ENCODE measurements at regions not wholly inside any gene's neighbourhood (a gene's known extent, or its start where the extent isn't known, plus 50 kb on each side); places are given as distances from the start of the nearest gene placed in this dataset.

GRCh38 chr14:34027990-34028495 lies 77.2 kb upstream of the EGLN3 start:
- Histone ChIP-seq H3K9me3 (ENCODE audit: control insufficient read depth, low read depth, low read length) (no peaks in the 10 kb centered on the region), H3K4me3 (ENCODE audit: low read length) (no peak overlapping the region), H3K4me1 (ENCODE audit: control insufficient read depth, low read depth, low read length) (peaks cover 3% of the 10 kb centered on the region), H3K27ac (ENCODE audit: low read length) (no peak overlapping the region), H3K9ac (ENCODE audit: low read length) (no peak overlapping the region), H3K36me3 (ENCODE audit: control insufficient read depth, low read depth, low read length) (no peaks in the 10 kb centered on the region), H3K27me3 (ENCODE audit: control insufficient read depth, insufficient read depth, low read length) (no peaks in the 10 kb centered on the region)

- Histone ChIP-seq H3K4me1 (ENCODE audit: control insufficient read depth, low read depth, low read length) (peaks cover 3% of the 10 kb centered on the region), H3K4me3 (ENCODE audit: low read length) (no peak overlapping the region), H3K9ac (ENCODE audit: low read length) (no peak overlapping the region), H3K36me3 (ENCODE audit: control insufficient read depth, low read depth, low read length) (no peaks in the 10 kb centered on the region), H3K27ac (ENCODE audit: low read length) (no peak overlapping the region), H3K9me3 (ENCODE audit: control insufficient read depth, low read depth, low read length) (no peaks in the 10 kb centered on the region), H3K27me3 (ENCODE audit: control insufficient read depth, insufficient read depth, low read length) (no peaks in the 10 kb centered on the region)
Observed at GRCh38 chr14:34027130-34027989, 76.5 kb upstream of the EGLN3 start.

- H3K27ac ChIP-seq (ENCODE audit: low read length), result no peak overlapping the region
- H3K4me3 ChIP-seq (ENCODE audit: low read length), result no peak overlapping the region
- no peaks in the 10 kb centered on the region for H3K36me3 ChIP-seq (ENCODE audit: control insufficient read depth, low read depth, low read length)
- H3K27me3 ChIP-seq (ENCODE audit: control insufficient read depth, insufficient read depth, low read length), result no peaks in the 10 kb centered on the region
- H3K4me1 ChIP-seq (ENCODE audit: control insufficient read depth, low read depth, low read length), result peaks cover 3% of the 10 kb centered on the region
- no peak overlapping the region for H3K9ac ChIP-seq (ENCODE audit: low read length)
- H3K9me3 ChIP-seq (ENCODE audit: control insufficient read depth, low read depth, low read length), result no peaks in the 10 kb centered on the region
Observed at GRCh38 chr14:34025325-34026017, 74.6 kb upstream of the EGLN3 start.

- H3K9ac ChIP-seq (ENCODE audit: low read length), result no peak overlapping the region
- H3K9me3 ChIP-seq (ENCODE audit: control insufficient read depth, low read depth, low read length), result no peaks in the 10 kb centered on the region
- no peaks in the 10 kb centered on the region for H3K36me3 ChIP-seq (ENCODE audit: control insufficient read depth, low read depth, low read length)
- no peak overlapping the region for H3K4me3 ChIP-seq (ENCODE audit: low read length)
- peaks cover 3% of the 10 kb centered on the region for H3K4me1 ChIP-seq (ENCODE audit: control insufficient read depth, low read depth, low read length)
- H3K27ac ChIP-seq (ENCODE audit: low read length), result no peak overlapping the region
- no peaks in the 10 kb centered on the region for H3K27me3 ChIP-seq (ENCODE audit: control insufficient read depth, insufficient read depth, low read length)
Observed at GRCh38 chr14:34024768-34025144, 73.9 kb upstream of the EGLN3 start.

- H3K9me3 ChIP-seq (ENCODE audit: control insufficient read depth, low read depth, low read length), result no peaks in the 10 kb centered on the region
- H3K27me3 ChIP-seq (ENCODE audit: control insufficient read depth, insufficient read depth, low read length), result no peaks in the 10 kb centered on the region
- H3K36me3 ChIP-seq (ENCODE audit: control insufficient read depth, low read depth, low read length), result no peaks in the 10 kb centered on the region
- H3K27ac ChIP-seq (ENCODE audit: low read length), result no peak overlapping the region
- H3K9ac ChIP-seq (ENCODE audit: low read length), result no peak overlapping the region
- H3K4me1 ChIP-seq (ENCODE audit: control insufficient read depth, low read depth, low read length), result no peaks in the 10 kb centered on the region
- no peak overlapping the region for H3K4me3 ChIP-seq (ENCODE audit: low read length)
Observed at GRCh38 chr14:34023824-34024767, 73.2 kb upstream of the EGLN3 start.

GRCh38 chr14:34021096-34021495 lies 70.2 kb upstream of the EGLN3 start:
- no peak overlapping the region for H3K4me3 ChIP-seq (ENCODE audit: low read length)
- no peaks in the 10 kb centered on the region for H3K9me3 ChIP-seq (ENCODE audit: control insufficient read depth, low read depth, low read length)
- no peak overlapping the region for H3K9ac ChIP-seq (ENCODE audit: low read length)
- H3K4me1 ChIP-seq (ENCODE audit: control insufficient read depth, low read depth, low read length), result peaks cover 7% of the 10 kb centered on the region
- no peaks in the 10 kb centered on the region for H3K36me3 ChIP-seq (ENCODE audit: control insufficient read depth, low read depth, low read length)
- H3K27ac ChIP-seq (ENCODE audit: low read length), result no peak overlapping the region
- no peaks in the 10 kb centered on the region for H3K27me3 ChIP-seq (ENCODE audit: control insufficient read depth, insufficient read depth, low read length)

- no peaks in the 10 kb centered on the region for H3K36me3 ChIP-seq (ENCODE audit: control insufficient read depth, low read depth, low read length)
- peaks cover 7% of the 10 kb centered on the region for H3K4me1 ChIP-seq (ENCODE audit: control insufficient read depth, low read depth, low read length)
- no peak overlapping the region for H3K4me3 ChIP-seq (ENCODE audit: low read length)
- H3K27me3 ChIP-seq (ENCODE audit: control insufficient read depth, insufficient read depth, low read length), result no peaks in the 10 kb centered on the region
- no peaks in the 10 kb centered on the region for H3K9me3 ChIP-seq (ENCODE audit: control insufficient read depth, low read depth, low read length)
- H3K9ac ChIP-seq (ENCODE audit: low read length), result no peak overlapping the region
- no peak overlapping the region for H3K27ac ChIP-seq (ENCODE audit: low read length)
Observed at GRCh38 chr14:34020014-34020413, 69.1 kb upstream of the EGLN3 start.

- H3K4me3 ChIP-seq (ENCODE audit: low read length), result no peak overlapping the region
- peaks cover 7% of the 10 kb centered on the region for H3K4me1 ChIP-seq (ENCODE audit: control insufficient read depth, low read depth, low read length)
- H3K9me3 ChIP-seq (ENCODE audit: control insufficient read depth, low read depth, low read length), result no peaks in the 10 kb centered on the region
- H3K27me3 ChIP-seq (ENCODE audit: control insufficient read depth, insufficient read depth, low read length), result no peaks in the 10 kb centered on the region
- no peak overlapping the region for H3K27ac ChIP-seq (ENCODE audit: low read length)
- H3K9ac ChIP-seq (ENCODE audit: low read length), result no peak overlapping the region
- H3K36me3 ChIP-seq (ENCODE audit: control insufficient read depth, low read depth, low read length), result no peaks in the 10 kb centered on the region
Observed at GRCh38 chr14:34018564-34019244, 67.8 kb upstream of the EGLN3 start.

GRCh38 chr14:34018125-34018524 lies 67.3 kb upstream of the EGLN3 start:
- Histone ChIP-seq H3K9me3 (ENCODE audit: control insufficient read depth, low read depth, low read length) (no peaks in the 10 kb centered on the region), H3K27me3 (ENCODE audit: control insufficient read depth, insufficient read depth, low read length) (no peaks in the 10 kb centered on the region), H3K4me1 (ENCODE audit: control insufficient read depth, low read depth, low read length) (peaks cover 10% of the 10 kb centered on the region), H3K36me3 (ENCODE audit: control insufficient read depth, low read depth, low read length) (no peaks in the 10 kb centered on the region), H3K27ac (ENCODE audit: low read length) (no peak overlapping the region), H3K4me3 (ENCODE audit: low read length) (no peak overlapping the region), H3K9ac (ENCODE audit: low read length) (no peak overlapping the region)

- H3K4me1 ChIP-seq (ENCODE audit: control insufficient read depth, low read depth, low read length), result peaks cover 13% of the 10 kb centered on the region
- no peaks in the 10 kb centered on the region for H3K36me3 ChIP-seq (ENCODE audit: control insufficient read depth, low read depth, low read length)
- no peaks in the 10 kb centered on the region for H3K27me3 ChIP-seq (ENCODE audit: control insufficient read depth, insufficient read depth, low read length)
- H3K9ac ChIP-seq (ENCODE audit: low read length), result no peak overlapping the region
- H3K4me3 ChIP-seq (ENCODE audit: low read length), result no peak overlapping the region
- no peak overlapping the region for H3K27ac ChIP-seq (ENCODE audit: low read length)
- H3K9me3 ChIP-seq (ENCODE audit: control insufficient read depth, low read depth, low read length), result no peaks in the 10 kb centered on the region
Observed at GRCh38 chr14:34015383-34015782, 64.5 kb upstream of the EGLN3 start.

GRCh38 chr14:34014936-34015335 lies 64.1 kb upstream of the EGLN3 start:
- H3K4me3 ChIP-seq (ENCODE audit: low read length), result no peak overlapping the region
- no peaks in the 10 kb centered on the region for H3K27me3 ChIP-seq (ENCODE audit: control insufficient read depth, insufficient read depth, low read length)
- no peak overlapping the region for H3K27ac ChIP-seq (ENCODE audit: low read length)
- H3K4me1 ChIP-seq (ENCODE audit: control insufficient read depth, low read depth, low read length), result peaks cover 13% of the 10 kb centered on the region
- H3K9me3 ChIP-seq (ENCODE audit: control insufficient read depth, low read depth, low read length), result no peaks in the 10 kb centered on the region
- no peaks in the 10 kb centered on the region for H3K36me3 ChIP-seq (ENCODE audit: control insufficient read depth, low read depth, low read length)
- no peak overlapping the region for H3K9ac ChIP-seq (ENCODE audit: low read length)
